Astrocyte of the hippocampus (primary cell): ENCODE measurements at regions not wholly inside any gene's neighbourhood (a gene's known extent, or its start where the extent isn't known, plus 50 kb on each side); places are given as distances from the start of the nearest gene placed in this dataset.
A peak's percentile ranks its signal among the peaks of the same experiment; 100 is the strongest.

Experiments
- DNase-seq: peaks from one replicate; pipeline ENCODE4 v3.0.0; 2011; ENCODE audit warnings: low read depth, low spot score

- no peak for DNase-seq
These were observed 95.2 kb upstream of the C3orf80 start for GRCh38 chr3:160130071-160130470.

- DNase-seq: peak; percentile 67
These were observed 94.3 kb upstream of the C3orf80 start for GRCh38 chr3:160130950-160131349.

- DNase-seq: no peak
These were observed 93.0 kb upstream of the C3orf80 start for GRCh38 chr3:160132226-160132625.

GRCh38 chr3:160133757-160134156 lies 91.5 kb upstream of the C3orf80 start:
- DNase-seq: peak; percentile 26

- DNase-seq: no peak
These were observed 90.8 kb upstream of the C3orf80 start for GRCh38 chr3:160134454-160134853.

GRCh38 chr3:160134964-160135363 lies 90.3 kb upstream of the C3orf80 start:
- DNase-seq: no peak

GRCh38 chr3:160135851-160136250 lies 89.4 kb upstream of the C3orf80 start:
- DNase-seq: no peak

- no peak for DNase-seq
These were observed 88.8 kb upstream of the C3orf80 start for GRCh38 chr3:160136421-160136820.

- DNase-seq: no peak
These were observed 85.9 kb upstream of the C3orf80 start for GRCh38 chr3:160139291-160139690.

GRCh38 chr3:160140756-160141155 lies 84.5 kb upstream of the C3orf80 start:
- no peak for DNase-seq

- no peak for DNase-seq
These were observed 83.6 kb upstream of the C3orf80 start for GRCh38 chr3:160141485-160142185.

GRCh38 chr3:160143482-160143881 lies 81.7 kb upstream of the C3orf80 start:
- DNase-seq: no peak

GRCh38 chr3:160150066-160150465 lies 75.2 kb upstream of the C3orf80 start:
- DNase-seq: no peak

GRCh38 chr3:160150525-160150924 lies 74.7 kb upstream of the C3orf80 start:
- DNase-seq: peak; percentile 37

- DNase-seq: no peak
These were observed 72.6 kb upstream of the C3orf80 start for GRCh38 chr3:160152638-160153037.

GRCh38 chr3:160154033-160154432 lies 71.2 kb upstream of the C3orf80 start:
- peak; percentile 73 for DNase-seq

- no peak for DNase-seq
These were observed 70.6 kb upstream of the C3orf80 start for GRCh38 chr3:160154596-160154995.

- no peak for DNase-seq
These were observed 67.9 kb upstream of the C3orf80 start for GRCh38 chr3:160157321-160157720.

- no peak for DNase-seq
These were observed 65.9 kb upstream of the C3orf80 start for GRCh38 chr3:160159341-160159740.

GRCh38 chr3:160159806-160160205 lies 65.4 kb upstream of the C3orf80 start:
- no peak for DNase-seq

GRCh38 chr3:160161921-160162320 lies 63.3 kb upstream of the C3orf80 start:
- no peak for DNase-seq

- peak; percentile 42 for DNase-seq
These were observed 62.8 kb upstream of the C3orf80 start for GRCh38 chr3:160162440-160162839.

- peak; percentile 45 for DNase-seq
These were observed 61.9 kb upstream of the C3orf80 start for GRCh38 chr3:160163229-160163878.
